Vagina (tissue), 2 donors: ENCODE measurements at regions not wholly inside any gene's neighbourhood (a gene's known extent, or its start where the extent isn't known, plus 50 kb on each side); places are given as distances from the start of the nearest gene placed in this dataset.

Source experiments
- DNase-seq, 2 donors: peaks; one replicate each; pipeline ENCODE4 v3.0.0-alpha.2; 2017; ENCODE audit errors: extremely low spot score in 2 of 2
- H3K27ac ChIP-seq: fragments of 200-600 bp; sonication (generic); one replicate; pipeline ENCODE4 v1.5.1; 2019
- H3K27me3 ChIP-seq: fragments of 200-600 bp; sonication (generic); one replicate; pipeline ENCODE4 v1.5.1; 2019
- H3K36me3 ChIP-seq, 2 donors: fragments of 200-600 bp; sonication (generic); one replicate each; pipeline ENCODE4 v1.5.1; 2017 to 2019
- H3K4me1 ChIP-seq: fragments of 200-600 bp; sonication (generic); one replicate; pipeline ENCODE4 v1.5.1; 2019
- H3K4me3 ChIP-seq, 2 donors: fragments of 200-600 bp; sonication (generic); 1 replicate in 1 of 2; 2 replicates in 1 of 2; pipeline ENCODE4 v1.5.1; 2016 to 2019
- H3K9me3 ChIP-seq: fragments of 200-600 bp; sonication (generic); one replicate; pipeline ENCODE4 v1.5.1; 2019
- POLR2A ChIP-seq, 2 donors: fragments of 450-650 bp; IDR thresholded peaks; one replicate each; pipeline ENCODE4 v1.6.1; 2017; ENCODE audit warnings: antibody characterized with exemption in 2 of 2, mild to moderate bottlenecking in 2 of 2, moderate library complexity in 2 of 2
- POLR2AphosphoS5 ChIP-seq, 2 donors: sonication (generic); formaldehyde crosslinking; IDR thresholded peaks; one replicate each; pipeline ENCODE4 v1.9.0; 2017; ENCODE audit warnings: antibody characterized with exemption in 2 of 2, mild to moderate bottlenecking in 2 of 2, low read depth in 1 of 2; ENCODE audit not compliant: insufficient read depth in 1 of 2
- intact Hi-C: fragments of 100-400 bp; cut with DNase I; formaldehyde crosslinking; loops from one replicate; pipeline ENCODE4 v1.15.1; 2023
- TF ChIP-seq, protein P1 (sequence below), 3 experiments: fragments of 450-650 bp in 2 of 3; fragments of 200-600 bp in 1 of 3; sonication (generic) in 1 of 3; IDR thresholded peaks; one replicate each; pipeline ENCODE4 v1.5.1; 2017 to 2019; ENCODE audit warnings: antibody characterized with exemption in 3 of 3, mild to moderate bottlenecking in 2 of 3, moderate library complexity in 2 of 3

DNA sequence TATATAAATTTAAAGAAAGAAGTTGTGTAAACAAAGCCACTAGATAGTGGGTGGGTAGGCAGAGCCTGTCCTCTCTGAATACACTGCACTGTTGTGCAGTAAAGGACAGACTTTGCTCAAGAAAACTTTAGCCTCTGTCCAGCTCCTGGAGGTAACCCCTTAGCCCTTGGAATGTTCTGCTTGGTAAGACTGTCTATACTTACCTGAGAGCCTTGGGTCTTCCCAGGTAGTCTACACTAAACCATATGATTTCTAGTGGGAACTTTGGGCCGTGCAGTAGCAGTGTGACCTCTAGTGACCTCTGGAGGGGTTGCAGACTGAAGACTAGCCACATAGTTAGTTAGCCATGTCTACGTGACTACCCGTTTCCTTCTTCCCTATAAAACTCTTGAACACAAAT is 678.3 kb upstream of the NRXN1 start:
- TF ChIP-seq, protein P1, sequence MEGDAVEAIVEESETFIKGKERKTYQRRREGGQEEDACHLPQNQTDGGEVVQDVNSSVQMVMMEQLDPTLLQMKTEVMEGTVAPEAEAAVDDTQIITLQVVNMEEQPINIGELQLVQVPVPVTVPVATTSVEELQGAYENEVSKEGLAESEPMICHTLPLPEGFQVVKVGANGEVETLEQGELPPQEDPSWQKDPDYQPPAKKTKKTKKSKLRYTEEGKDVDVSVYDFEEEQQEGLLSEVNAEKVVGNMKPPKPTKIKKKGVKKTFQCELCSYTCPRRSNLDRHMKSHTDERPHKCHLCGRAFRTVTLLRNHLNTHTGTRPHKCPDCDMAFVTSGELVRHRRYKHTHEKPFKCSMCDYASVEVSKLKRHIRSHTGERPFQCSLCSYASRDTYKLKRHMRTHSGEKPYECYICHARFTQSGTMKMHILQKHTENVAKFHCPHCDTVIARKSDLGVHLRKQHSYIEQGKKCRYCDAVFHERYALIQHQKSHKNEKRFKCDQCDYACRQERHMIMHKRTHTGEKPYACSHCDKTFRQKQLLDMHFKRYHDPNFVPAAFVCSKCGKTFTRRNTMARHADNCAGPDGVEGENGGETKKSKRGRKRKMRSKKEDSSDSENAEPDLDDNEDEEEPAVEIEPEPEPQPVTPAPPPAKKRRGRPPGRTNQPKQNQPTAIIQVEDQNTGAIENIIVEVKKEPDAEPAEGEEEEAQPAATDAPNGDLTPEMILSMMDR (IDR thresholded peaks at IDR 0.05), result no peak
- TF ChIP-seq POLR2A (IDR thresholded peaks at IDR 0.05), result no peak
- no peak for TF ChIP-seq POLR2AphosphoS5 (IDR thresholded peaks at IDR 0.05; ENCODE audit: insufficient read depth in 1 of 2, low read depth in 1 of 2)
- Histone ChIP-seq H3K9me3 (no peaks in the 10 kb centered on the region), H3K27me3 (no peaks in the 10 kb centered on the region), H3K36me3 (no peaks in the 10 kb centered on the region), H3K27ac (no peak overlapping the region), H3K4me3 (no peak overlapping the region), H3K4me1 (no peaks in the 10 kb centered on the region)
- no peak for DNase-seq
- intact Hi-C loops, result no loop called here

DNA sequence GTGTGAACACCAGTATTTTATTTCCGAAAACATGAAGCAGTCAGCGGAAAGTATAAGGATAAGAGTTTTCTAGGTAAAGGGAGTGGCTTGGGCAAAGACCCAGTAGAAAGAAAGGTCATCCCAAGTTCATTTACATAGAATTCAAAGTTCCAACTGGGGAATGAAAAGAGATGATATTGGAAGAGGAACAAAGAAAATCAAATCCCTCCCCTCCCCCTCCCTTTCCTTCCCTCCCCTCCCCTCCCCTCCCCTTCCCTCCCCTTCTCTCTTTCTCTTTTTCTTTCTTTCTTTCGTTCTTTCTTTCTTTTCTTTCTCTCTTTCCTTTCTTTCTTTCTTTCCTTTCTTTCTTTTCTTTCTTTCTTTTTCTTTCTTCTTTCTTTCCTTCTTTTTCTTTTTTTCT is 675.7 kb upstream of the NRXN1 start:
- Histone ChIP-seq H3K27me3 (no peaks in the 10 kb centered on the region), H3K27ac (no peak overlapping the region), H3K36me3 (no peaks in the 10 kb centered on the region), H3K4me1 (no peaks in the 10 kb centered on the region), H3K9me3 (no peaks in the 10 kb centered on the region), H3K4me3 (no peak overlapping the region)
- DNase-seq, result no peak
- intact Hi-C loops, result no loop called here
- TF ChIP-seq POLR2A (IDR thresholded peaks at IDR 0.05), result no peak
- TF ChIP-seq POLR2AphosphoS5 (IDR thresholded peaks at IDR 0.05; ENCODE audit: insufficient read depth in 1 of 2, low read depth in 1 of 2), result no peak
- TF ChIP-seq, protein P1 (IDR thresholded peaks at IDR 0.05), result no peak

DNA sequence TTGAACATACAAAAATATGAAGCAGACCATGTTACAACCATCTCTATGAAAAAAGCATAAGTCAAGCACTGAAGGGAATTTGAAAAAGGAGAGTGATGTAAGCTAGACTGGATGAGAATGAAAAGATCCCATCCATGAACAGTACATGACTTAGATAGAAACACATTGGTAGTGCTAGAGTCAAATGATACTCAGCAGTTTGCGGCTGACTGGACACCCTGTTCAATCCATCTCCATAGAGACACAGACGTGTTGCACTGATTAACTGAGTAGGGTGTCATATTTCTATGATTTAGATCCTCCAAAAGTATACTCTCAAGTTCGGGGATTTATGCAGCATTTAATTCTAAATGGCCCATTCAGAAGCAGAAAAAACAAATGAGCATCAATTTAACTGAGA is 674.3 kb upstream of the NRXN1 start:
- Histone ChIP-seq H3K27me3 (no peaks in the 10 kb centered on the region), H3K9me3 (no peaks in the 10 kb centered on the region), H3K4me3 (no peak overlapping the region), H3K36me3 (no peaks in the 10 kb centered on the region), H3K27ac (no peak overlapping the region), H3K4me1 (no peaks in the 10 kb centered on the region)
- intact Hi-C loops, result no loop called here
- DNase-seq, result no peak
- no peak for TF ChIP-seq POLR2AphosphoS5 (IDR thresholded peaks at IDR 0.05; ENCODE audit: insufficient read depth in 1 of 2, low read depth in 1 of 2)
- TF ChIP-seq, protein P1 (IDR thresholded peaks at IDR 0.05), result no peak
- no peak for TF ChIP-seq POLR2A (IDR thresholded peaks at IDR 0.05)

- Histone ChIP-seq H3K4me1 (no peaks in the 10 kb centered on the region), H3K9me3 (no peaks in the 10 kb centered on the region), H3K27ac (no peak overlapping the region), H3K36me3 (no peaks in the 10 kb centered on the region), H3K4me3 (no peak overlapping the region), H3K27me3 (no peaks in the 10 kb centered on the region)
- no peak for DNase-seq
- no peak for TF ChIP-seq POLR2A (IDR thresholded peaks at IDR 0.05)
- TF ChIP-seq, protein P1 (IDR thresholded peaks at IDR 0.05), result no peak
- intact Hi-C loops, result no loop called here
Measured at GRCh38 chr2:51705417-51705816, 673.5 kb upstream of the NRXN1 start.

GRCh38 chr2:51698021-51698420 is 666.1 kb upstream of the NRXN1 start:
- no peaks in the 10 kb centered on the region for H3K36me3 ChIP-seq
- no peaks in the 10 kb centered on the region for H3K27me3 ChIP-seq
- TF ChIP-seq POLR2AphosphoS5 (IDR thresholded peaks at IDR 0.05; ENCODE audit: insufficient read depth in 1 of 2, low read depth in 1 of 2) (no peak), POLR2A (IDR thresholded peaks at IDR 0.05) (no peak)
- TF ChIP-seq, protein P1 (IDR thresholded peaks at IDR 0.05), result no peak
- no peaks in the 10 kb centered on the region for H3K9me3 ChIP-seq
- H3K4me1 ChIP-seq, result no peaks in the 10 kb centered on the region
- DNase-seq, result no peak
- H3K27ac ChIP-seq, result no peak overlapping the region
- intact Hi-C loops, result no loop called here
- H3K4me3 ChIP-seq, result no peak overlapping the region
